A673 (cell line): ENCODE measurements at regions not wholly inside any gene's neighbourhood (a gene's known extent, or its start where the extent isn't known, plus 50 kb on each side); places are given as distances from the start of the nearest gene placed in this dataset.

Experiments used
- BruUV-seq: library from RNA; stranded (reverse); fragments of 400-500 nt; replicated peaks from 2 replicates; lab custom pipeline; 2021; lab: Mats Ljungman, UMichigan
- CTCF ChIA-PET: fragments of 300-600 bp; sonication (Branson Sonifier 250); formaldehyde crosslinking; loops from one replicate; lab custom pipeline; 2022; ENCODE audit warnings: antibody characterized with exemption; lab: Charles Lee
- POLR2A ChIA-PET: fragments of 300-600 bp; sonication (Branson Sonifier 250); formaldehyde crosslinking; loops from one replicate; lab custom pipeline; 2022; ENCODE audit warnings: antibody characterized with exemption; ENCODE audit not compliant: low non-redundant PET; lab: Charles Lee
- DNase-seq: peaks from one replicate; pipeline ENCODE4 v3.0.0-alpha.2; 2015; ENCODE audit warnings: low spot score
- H3K27ac ChIP-seq: fragments of 200-600 bp; sonication (generic); 2 replicates; pipeline ENCODE4 v1.5.1; 2016; ENCODE audit warnings: mixed run types, low read depth, mild to moderate bottlenecking, mixed read lengths, antibody characterized with exemption, low read length; ENCODE audit not compliant: poor library complexity, severe bottlenecking
- H3K27me3 ChIP-seq: fragments of 200-600 bp; sonication (generic); replicated peaks from 2 replicates; pipeline ENCODE4 v1.6.1; 2017; ENCODE audit warnings: mixed run types, low read depth, mild to moderate bottlenecking, mixed read lengths, antibody characterized with exemption, low read length; ENCODE audit not compliant: insufficient read depth, poor library complexity
- H3K36me3 ChIP-seq: fragments of 200-600 bp; sonication (generic); 2 replicates; pipeline ENCODE4 v1.6.1; 2016; ENCODE audit warnings: mixed run types, mild to moderate bottlenecking, mixed read lengths, antibody characterized with exemption, low read length; ENCODE audit not compliant: insufficient read depth, poor library complexity, severe bottlenecking
- H3K4me1 ChIP-seq: fragments of 200-600 bp; sonication (generic); 2 replicates; pipeline ENCODE4 v1.6.1; 2017; ENCODE audit warnings: mixed run types, mild to moderate bottlenecking, mixed read lengths, antibody characterized with exemption, low read length; ENCODE audit not compliant: insufficient read depth, poor library complexity, severe bottlenecking
- H3K4me3 ChIP-seq: fragments of 200-600 bp; sonication (generic); 2 replicates; pipeline ENCODE4 v1.5.1; 2016; ENCODE audit warnings: low read depth, mixed run types, mild to moderate bottlenecking, mixed read lengths, low read length; ENCODE audit not compliant: poor library complexity, severe bottlenecking
- H3K9me3 ChIP-seq: fragments of 200-600 bp; sonication (generic); 2 replicates; pipeline ENCODE4 v1.6.1; 2016; ENCODE audit warnings: mixed run types, low read depth, mild to moderate bottlenecking, mixed read lengths, antibody characterized with exemption, low read length; ENCODE audit not compliant: poor library complexity, severe bottlenecking
- CTCF ChIP-seq: fragments of 300-800, 200-600 bp; sonication (generic); conservative IDR thresholded peaks from 2 replicates; pipeline ENCODE4 v1.5.1; 2017; ENCODE audit warnings: low read depth, mild to moderate bottlenecking, antibody characterized with exemption, low read length, moderate library complexity, mixed read lengths
- EZH2 ChIP-seq: fragments of 200-600 bp; sonication (generic); IDR thresholded peaks from 2 replicates; pipeline ENCODE4 v1.6.1; 2017; ENCODE audit warnings: borderline replicate concordance, low read depth, mild to moderate bottlenecking, mixed read lengths, antibody characterized with exemption, low read length; ENCODE audit not compliant: poor library complexity, severe bottlenecking
- intact Hi-C: fragments of 100-400 bp; cut with micrococcal nuclease; formaldehyde crosslinking; loops from one replicate; pipeline ENCODE4 v1.10.0; 2022; ENCODE audit not compliant: unreplicated experiment

GRCh38 chr12:24603371-24603770 lies 345.5 kb downstream of the BCAT1 start:
- CTCF ChIA-PET = no interaction called here
- intact Hi-C loops = no loop called here
- TF ChIP-seq EZH2 = no peak
- no peak for TF ChIP-seq CTCF

GRCh38 chr12:24600996-24601395 lies 347.9 kb downstream of the BCAT1 start:
- no TSS peak for BruUV-seq
- peaks cover 39% of the 10 kb centered on the region for H3K4me1 ChIP-seq
- CTCF ChIA-PET = no interaction called here
- POLR2A ChIA-PET = no interaction called here
- H3K9me3 ChIP-seq = no peaks in the 10 kb centered on the region
- no peaks in the 10 kb centered on the region for H3K36me3 ChIP-seq
- peak overlapping the region; percentile 73 for H3K27ac ChIP-seq
- no peaks in the 10 kb centered on the region for H3K27me3 ChIP-seq
- TF ChIP-seq EZH2 = no peak
- TF ChIP-seq CTCF = no peak
- intact Hi-C loops = loop anchor here (1.0 to 2.0 kb wide), 2 partner anchors 222 to 294 kb away; no protein-coding TSS in a partner anchor
- DNase-seq = peak; percentile 88
- H3K4me3 ChIP-seq = no peak overlapping the region

More at GRCh38 chr12:24603371-24603770, 345.5 kb downstream of the BCAT1 start:
- H3K27ac ChIP-seq = no peak overlapping the region
- H3K27me3 ChIP-seq = no peaks in the 10 kb centered on the region
- peaks cover 20% of the 10 kb centered on the region for H3K4me1 ChIP-seq
- DNase-seq = no peak
- H3K9me3 ChIP-seq = peaks cover 8% of the 10 kb centered on the region
- POLR2A ChIA-PET = interaction anchor here (0.7 kb wide), 1 partner anchor 63 kb away, joined by 3 read pairs; no protein-coding TSS in a partner anchor
- no TSS peak for BruUV-seq
- no peak overlapping the region for H3K4me3 ChIP-seq
- no peaks in the 10 kb centered on the region for H3K36me3 ChIP-seq

- H3K27me3 ChIP-seq = no peaks in the 10 kb centered on the region
- no peaks in the 10 kb centered on the region for H3K36me3 ChIP-seq
- peak; percentile 58 for DNase-seq
- TF ChIP-seq CTCF (no peak), EZH2 (no peak)
- H3K4me1 ChIP-seq = peaks cover 43% of the 10 kb centered on the region
- no peak overlapping the region for H3K4me3 ChIP-seq
- no peaks in the 10 kb centered on the region for H3K9me3 ChIP-seq
- POLR2A ChIA-PET = no interaction called here
- CTCF ChIA-PET = no interaction called here
- peak overlapping the region; percentile 73 for H3K27ac ChIP-seq
- BruUV-seq = no TSS peak
- intact Hi-C loops = loop anchor here (1.0 to 2.0 kb wide), 2 partner anchors 222 to 293 kb away; no protein-coding TSS in a partner anchor
Measured at GRCh38 chr12:24600551-24600950, 348.4 kb downstream of the BCAT1 start.
